K562 (cell line): ENCODE measurements at regions not wholly inside any gene's neighbourhood (a gene's known extent, or its start where the extent isn't known, plus 50 kb on each side); places are given as distances from the start of the nearest gene placed in this dataset.

Source experiments
- ASH1L ChIP-seq: fragments of 450-650 bp; IDR thresholded peaks from 2 replicates; pipeline ENCODE4 v1.6.1; 2018; ENCODE audit warnings: borderline replicate concordance, mild to moderate bottlenecking, low read depth; ENCODE audit not compliant: partially characterized antibody
- MAX ChIP-seq: sonication (generic); formaldehyde crosslinking; IDR thresholded peaks from 2 replicates; pipeline ENCODE4 v1.9.0; 2022; ENCODE audit warnings: mild to moderate bottlenecking, missing genetic modification reagents
- MCM7 ChIP-seq, 2 experiments: fragments of 450-650 bp; IDR thresholded peaks; 2 replicates each; pipeline ENCODE4 v1.6.1; 2016 to 2018
- MYC ChIP-seq, 2 experiments: fragments of 250-450 bp in 1 of 2; sonication (Bioruptor Pico) in 1 of 2; IDR thresholded peaks; 2 replicates each; pipeline versions ENCODE4 v1.5.1 to v1.6.1; 2012 to 2021; ENCODE audit warnings: low read depth in 2 of 2, borderline replicate concordance in 1 of 2, improper control_type of control experiment in 1 of 2, low read length in 1 of 2, mild to moderate bottlenecking in 1 of 2, moderate library complexity in 1 of 2
- POLR2A ChIP-seq: fragments of 450-650 bp; conservative IDR thresholded peaks from 2 replicates; pipeline ENCODE4 v1.6.1; 2016
- SMAD3 ChIP-seq: fragments of 450-650 bp; formaldehyde crosslinking; conservative IDR thresholded peaks from 2 replicates; pipeline ENCODE4 v1.4.0; 2020; ENCODE audit warnings: mild to moderate bottlenecking
- SPI1 ChIP-seq: IDR thresholded peaks from 2 replicates; pipeline ENCODE4 v1.6.1; 2011; ENCODE audit warnings: low read depth, low read length, control low read depth, borderline replicate concordance
- SUPT5H ChIP-seq: fragments of 450-650 bp; IDR thresholded peaks from 2 replicates; pipeline ENCODE4 v1.6.1; 2016
- ZFP1 ChIP-seq: fragments of 450-650 bp; formaldehyde crosslinking; IDR thresholded peaks from 2 replicates; pipeline ENCODE4 v1.4.0; 2020; ENCODE audit warnings: mild to moderate bottlenecking, mixed read lengths
- ZNF282 ChIP-seq: sonication (generic); formaldehyde crosslinking; IDR thresholded peaks from 2 replicates; pipeline ENCODE4 v1.8.1; 2023; ENCODE audit warnings: missing genetic modification reagents
- ZNF445 ChIP-seq: fragments of 250-450 bp; sonication (Bioruptor Pico); IDR thresholded peaks from 2 replicates; pipeline ENCODE4 v1.4.0; 2020; ENCODE audit warnings: low read depth, mild to moderate bottlenecking, moderate library complexity
- ZNF644 ChIP-seq: fragments of 200-800 bp; sonication (Bioruptor generic); IDR thresholded peaks from 2 replicates; pipeline ENCODE4 v1.6.1; 2016; ENCODE audit warnings: low read depth, missing genetic modification characterization, missing compliant biosample characterization
- TF ChIP-seq, protein P1 (sequence below), 2 experiments: fragments of 450-650 bp; IDR thresholded peaks; 2 replicates each; pipeline ENCODE4 v1.6.1; 2016; ENCODE audit warnings: mild to moderate bottlenecking in 2 of 2, borderline replicate concordance in 1 of 2, low read depth in 1 of 2, moderate library complexity in 1 of 2
- TF ChIP-seq, protein P2 (sequence below): sonication (generic); formaldehyde crosslinking; IDR thresholded peaks from 2 replicates; pipeline ENCODE4 v1.8.1; 2023; ENCODE audit warnings: mild to moderate bottlenecking, missing genetic modification reagents, moderate library complexity
- TF ChIP-seq, protein P3 (sequence below): IDR thresholded peaks from 2 replicates; pipeline ENCODE4 v1.6.1; 2012; ENCODE audit warnings: low read depth, low read length, improper control_type of control experiment, borderline replicate concordance

DNA sequence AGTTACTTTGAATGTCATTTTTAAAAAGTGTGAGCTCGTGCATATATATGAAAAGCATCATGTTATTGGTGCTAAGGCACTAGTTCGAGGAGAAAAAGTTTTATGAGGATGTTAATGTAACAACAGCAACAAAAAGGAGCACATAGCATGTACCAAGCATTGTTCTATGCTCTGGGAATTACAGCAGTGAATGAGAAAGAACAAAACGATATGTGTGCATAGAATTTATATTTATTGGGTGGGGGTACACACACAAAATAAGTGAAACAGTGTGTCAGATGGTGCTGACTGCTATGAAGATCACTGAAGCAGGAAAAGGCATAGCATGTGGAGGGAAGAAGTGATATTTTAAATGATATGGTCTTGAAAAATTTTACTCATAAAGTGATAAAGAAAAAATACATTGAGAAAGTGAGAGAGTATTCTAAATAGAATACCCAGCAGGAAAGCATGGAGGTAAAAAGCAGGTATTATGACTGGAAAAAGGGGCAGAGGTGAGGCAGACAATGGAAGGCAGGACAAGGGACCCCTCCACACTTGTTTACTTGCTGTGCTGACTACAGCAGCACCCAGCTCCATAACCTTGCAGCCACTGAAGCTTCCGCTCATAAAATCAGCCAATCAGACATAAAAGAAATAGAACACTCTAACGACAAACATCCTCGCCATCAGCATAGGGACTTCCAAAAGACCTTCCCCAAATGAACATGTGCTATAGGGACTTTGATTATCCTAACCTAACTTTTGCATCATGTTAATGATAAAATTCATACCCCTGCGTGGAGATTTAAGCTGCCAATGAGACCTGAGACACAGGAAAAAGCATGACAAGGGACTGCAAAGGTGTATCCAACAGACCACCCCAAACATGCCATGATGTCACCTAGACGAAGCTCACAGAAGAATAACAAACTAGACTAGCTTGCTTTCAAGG lies 119.9 kb downstream of the HFE start (continued):
- no peak for TF ChIP-seq ZFP1
- TF ChIP-seq POLR2A, result peak; percentile 25
- no peak for TF ChIP-seq SUPT5H
- TF ChIP-seq ZNF282 (CRISPR knock-in tag), result no peak
- no peak for TF ChIP-seq ASH1L
- TF ChIP-seq, protein P1, sequence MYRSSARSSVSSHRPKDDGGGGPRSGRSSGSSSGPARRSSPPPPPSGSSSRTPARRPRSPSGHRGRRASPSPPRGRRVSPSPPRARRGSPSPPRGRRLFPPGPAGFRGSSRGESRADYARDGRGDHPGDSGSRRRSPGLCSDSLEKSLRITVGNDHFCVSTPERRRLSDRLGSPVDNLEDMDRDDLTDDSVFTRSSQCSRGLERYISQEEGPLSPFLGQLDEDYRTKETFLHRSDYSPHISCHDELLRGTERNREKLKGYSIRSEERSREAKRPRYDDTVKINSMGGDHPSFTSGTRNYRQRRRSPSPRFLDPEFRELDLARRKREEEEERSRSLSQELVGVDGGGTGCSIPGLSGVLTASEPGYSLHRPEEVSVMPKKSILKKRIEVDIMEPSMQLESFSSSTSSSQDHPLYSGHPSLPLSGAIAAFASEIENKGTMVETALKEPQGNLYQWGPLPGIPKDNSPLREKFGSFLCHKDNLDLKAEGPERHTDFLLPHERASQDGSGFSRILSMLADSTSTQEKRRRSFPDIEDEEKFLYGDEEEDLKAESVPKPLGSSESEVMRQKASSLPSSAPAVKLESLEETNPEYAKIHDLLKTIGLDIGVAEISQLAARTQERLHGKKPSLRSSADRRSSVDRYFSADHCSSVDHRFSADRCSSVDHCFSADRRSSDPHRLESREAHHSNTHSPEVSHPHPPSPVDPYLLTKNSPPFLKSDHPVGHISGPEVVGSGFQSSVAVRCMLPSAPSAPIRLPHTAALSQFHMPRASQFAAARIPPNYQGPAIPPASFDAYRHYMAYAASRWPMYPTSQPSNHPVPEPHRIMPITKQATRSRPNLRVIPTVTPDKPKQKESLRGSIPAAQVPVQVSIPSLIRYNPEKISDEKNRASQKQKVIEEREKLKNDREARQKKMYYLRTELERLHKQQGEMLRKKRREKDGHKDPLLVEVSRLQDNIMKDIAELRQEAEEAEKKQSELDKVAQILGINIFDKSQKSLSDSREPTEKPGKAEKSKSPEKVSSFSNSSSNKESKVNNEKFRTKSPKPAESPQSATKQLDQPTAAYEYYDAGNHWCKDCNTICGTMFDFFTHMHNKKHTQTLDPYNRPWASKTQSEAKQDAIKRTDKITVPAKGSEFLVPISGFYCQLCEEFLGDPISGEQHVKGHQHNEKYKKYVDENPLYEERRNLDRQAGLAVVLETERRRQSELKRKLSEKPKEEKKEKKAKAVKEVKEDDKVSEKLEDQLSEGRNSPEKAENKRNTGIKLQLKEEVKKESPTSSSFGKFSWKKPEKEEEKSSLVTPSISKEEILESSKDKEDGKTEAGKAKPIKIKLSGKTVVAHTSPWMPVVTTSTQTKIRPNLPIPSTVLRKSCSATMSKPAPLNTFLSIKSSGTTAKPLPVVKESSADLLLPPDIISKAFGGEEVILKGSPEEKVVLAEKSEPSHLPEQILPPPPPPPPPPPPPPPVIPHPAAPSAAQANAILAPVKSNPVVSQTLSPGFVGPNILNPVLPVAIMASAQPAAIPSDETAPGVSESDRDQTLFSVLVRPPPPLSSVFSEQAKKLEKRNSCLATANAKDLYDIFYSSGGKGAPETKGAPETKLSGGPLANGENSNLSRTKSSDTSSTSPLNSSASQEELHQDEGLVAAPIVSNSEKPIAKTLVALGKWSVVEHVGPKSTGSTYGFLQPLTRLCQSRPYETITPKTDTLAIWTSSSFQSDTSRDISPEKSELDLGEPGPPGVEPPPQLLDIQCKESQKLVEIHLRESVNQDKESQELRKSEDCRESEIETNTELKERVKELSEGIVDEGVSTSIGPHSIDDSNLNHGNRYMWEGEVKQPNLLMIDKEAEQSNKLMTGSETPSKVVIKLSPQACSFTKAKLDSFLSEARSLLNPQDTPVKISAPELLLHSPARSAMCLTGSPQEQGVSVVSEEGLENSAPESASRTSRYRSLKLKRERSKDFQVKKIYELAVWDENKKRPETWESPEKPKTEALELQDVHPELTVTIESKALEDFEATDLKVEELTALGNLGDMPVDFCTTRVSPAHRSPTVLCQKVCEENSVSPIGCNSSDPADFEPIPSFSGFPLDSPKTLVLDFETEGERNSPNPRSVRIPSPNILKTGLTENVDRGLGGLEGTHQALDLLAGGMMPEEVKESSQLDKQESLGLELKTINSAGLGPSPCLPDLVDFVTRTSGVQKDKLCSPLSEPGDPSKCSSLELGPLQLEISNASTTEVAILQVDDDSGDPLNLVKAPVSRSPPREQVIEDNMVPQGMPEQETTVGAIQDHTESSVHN (IDR thresholded peaks at IDR 0.05; ENCODE audit: borderline replicate concordance in 1 of 2, low read depth in 1 of 2), result 0 out of 4 replicates have a peak, but pooled peaks of 1 of the 2 experiments have one; percentile 29
- no peak for TF ChIP-seq MYC (IDR thresholded peaks at IDR 0.05; ENCODE audit: low read depth, low read length)
- no peak for TF ChIP-seq MYC (CRISPR knock-in tag; IDR thresholded peaks at IDR 0.05; ENCODE audit: borderline replicate concordance, low read depth)
- TF ChIP-seq MCM7 (IDR thresholded peaks at IDR 0.05), result no peak
- TF ChIP-seq, protein P2, sequence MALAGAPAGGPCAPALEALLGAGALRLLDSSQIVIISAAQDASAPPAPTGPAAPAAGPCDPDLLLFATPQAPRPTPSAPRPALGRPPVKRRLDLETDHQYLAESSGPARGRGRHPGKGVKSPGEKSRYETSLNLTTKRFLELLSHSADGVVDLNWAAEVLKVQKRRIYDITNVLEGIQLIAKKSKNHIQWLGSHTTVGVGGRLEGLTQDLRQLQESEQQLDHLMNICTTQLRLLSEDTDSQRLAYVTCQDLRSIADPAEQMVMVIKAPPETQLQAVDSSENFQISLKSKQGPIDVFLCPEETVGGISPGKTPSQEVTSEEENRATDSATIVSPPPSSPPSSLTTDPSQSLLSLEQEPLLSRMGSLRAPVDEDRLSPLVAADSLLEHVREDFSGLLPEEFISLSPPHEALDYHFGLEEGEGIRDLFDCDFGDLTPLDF (CRISPR knock-in tag), result no peak
- TF ChIP-seq ZNF644 (tag), result no peak
- TF ChIP-seq MAX (CRISPR knock-in tag), result no peak
- 0 out of 2 replicates have a peak, but pooled peaks have one; percentile 39 for TF ChIP-seq SMAD3
- TF ChIP-seq, protein P3, sequence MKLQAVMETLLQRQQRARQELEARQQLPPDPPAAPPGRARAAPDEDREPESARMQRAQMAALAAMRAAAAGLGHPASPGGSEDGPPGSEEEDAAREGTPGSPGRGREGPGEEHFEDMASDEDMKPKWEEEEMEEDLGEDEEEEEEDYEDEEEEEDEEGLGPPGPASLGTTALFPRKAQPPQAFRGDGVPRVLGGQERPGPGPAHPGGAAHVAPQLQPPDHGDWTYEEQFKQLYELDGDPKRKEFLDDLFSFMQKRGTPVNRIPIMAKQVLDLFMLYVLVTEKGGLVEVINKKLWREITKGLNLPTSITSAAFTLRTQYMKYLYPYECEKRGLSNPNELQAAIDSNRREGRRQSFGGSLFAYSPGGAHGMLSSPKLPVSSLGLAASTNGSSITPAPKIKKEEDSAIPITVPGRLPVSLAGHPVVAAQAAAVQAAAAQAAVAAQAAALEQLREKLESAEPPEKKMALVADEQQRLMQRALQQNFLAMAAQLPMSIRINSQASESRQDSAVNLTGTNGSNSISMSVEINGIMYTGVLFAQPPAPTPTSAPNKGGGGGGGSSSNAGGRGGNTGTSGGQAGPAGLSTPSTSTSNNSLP, result no peak
- TF ChIP-seq ZNF445 (CRISPR knock-in tag), result 0 out of 2 replicates have a peak, but pooled peaks have one; percentile 12
- TF ChIP-seq SPI1, result no peak
